HG02678 (cell line): ENCODE measurements at regions not wholly inside any gene's neighbourhood (a gene's known extent, or its start where the extent isn't known, plus 50 kb on each side); places are given as distances from the start of the nearest gene placed in this dataset.

Source experiments
- ATAC-seq: cut with Tn5 transposase; IDR thresholded peaks from one replicate; pipeline ENCODE4 v1.9.1; 2021; ENCODE audit warnings: mild to moderate bottlenecking, moderate library complexity; ENCODE audit not compliant: unreplicated experiment

- no peak for ATAC-seq
Measured at GRCh38 chr5:121797681-121798518, 53.8 kb upstream of the FTMT start.
